NCI-H526 treated with DMSO at 0.1 percent for 48 hours (cell line): ENCODE measurements at regions not wholly inside any gene's neighbourhood (a gene's known extent, or its start where the extent isn't known, plus 50 kb on each side); places are given as distances from the start of the nearest gene placed in this dataset.

ENCODE experiments used
- DNase-seq: peaks from one replicate; lab custom pipeline; 2025; lab: John Stamatoyannopoulos, UW

GRCh38 chr18:2312440-2312839, 258.9 kb downstream of the METTL4 start:
- DNase-seq = no peak

- no peak for DNase-seq
Observed at GRCh38 chr18:2313332-2313731, 258.0 kb downstream of the METTL4 start.

- no peak for DNase-seq
Observed at GRCh38 chr18:2316082-2316750, 255.1 kb downstream of the METTL4 start.

GRCh38 chr18:2316751-2317696, 254.3 kb downstream of the METTL4 start:
- no peak for DNase-seq

- no peak for DNase-seq
Observed at GRCh38 chr18:2324459-2324858, 246.8 kb downstream of the METTL4 start.

- no peak for DNase-seq
Observed at GRCh38 chr18:2325308-2325849, 245.9 kb downstream of the METTL4 start.

GRCh38 chr18:2325933-2326332, 245.4 kb downstream of the METTL4 start:
- no peak for DNase-seq

GRCh38 chr18:2326999-2327398, 244.3 kb downstream of the METTL4 start:
- DNase-seq = no peak

GRCh38 chr18:2330764-2331163, 240.5 kb downstream of the METTL4 start:
- no peak for DNase-seq

GRCh38 chr18:2331491-2331890, 239.8 kb downstream of the METTL4 start:
- DNase-seq = no peak

- no peak for DNase-seq
Observed at GRCh38 chr18:2336690-2337392, 234.5 kb downstream of the METTL4 start.

- DNase-seq = no peak
Observed at GRCh38 chr18:2337552-2338141, 233.7 kb downstream of the METTL4 start.

GRCh38 chr18:2338601-2339000, 232.7 kb downstream of the METTL4 start:
- no peak for DNase-seq

GRCh38 chr18:2340335-2340734, 231.0 kb downstream of the METTL4 start:
- no peak for DNase-seq

GRCh38 chr18:2348003-2348402, 223.3 kb downstream of the METTL4 start:
- DNase-seq = no peak

GRCh38 chr18:2351126-2351850, 220.0 kb downstream of the METTL4 start:
- no peak for DNase-seq

- DNase-seq = no peak
Observed at GRCh38 chr18:2354292-2354691, 217.0 kb downstream of the METTL4 start.

GRCh38 chr18:2356906-2357305, 214.4 kb downstream of the METTL4 start:
- DNase-seq = no peak

GRCh38 chr18:2360861-2361260, 210.4 kb downstream of the METTL4 start:
- no peak for DNase-seq

GRCh38 chr18:2368102-2368501, 203.2 kb downstream of the METTL4 start:
- DNase-seq = no peak

GRCh38 chr18:2376707-2377106, 194.6 kb downstream of the METTL4 start:
- DNase-seq = no peak
